ENCODE measurements at regions not wholly inside any gene's neighbourhood (a gene's known extent, or its start where the extent isn't known, plus 50 kb on each side); places are given as distances from the start of the nearest gene placed in this dataset.
"Not testable (repeated sequence)": the region's sequence is repeated elsewhere in the genome, so short reads cannot be mapped to it uniquely, and the experiment has no call there.

DNA sequence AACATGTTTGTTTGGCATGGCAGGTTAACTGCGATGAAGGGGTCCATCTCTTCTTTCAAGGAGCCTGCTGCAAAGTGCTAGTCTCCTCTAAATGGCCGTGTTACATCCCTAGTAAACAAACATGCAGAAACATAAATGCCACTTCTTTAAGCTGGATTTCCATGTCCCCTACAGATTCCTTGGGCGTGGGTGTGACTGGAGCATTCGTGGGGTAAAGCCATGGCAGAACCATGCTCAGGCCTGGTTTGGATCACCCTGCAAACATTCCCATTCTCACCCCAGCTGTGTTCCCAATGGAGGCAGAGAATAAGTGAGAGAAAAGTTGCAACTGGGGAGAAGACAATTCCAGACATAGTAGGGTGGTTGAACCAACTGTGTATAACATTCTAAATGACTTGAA, 208.0 kb upstream of the FAM240B start:
- H3K36me3 ChIP-seq (ENCODE audit: control insufficient read depth in 1 of 2, insufficient read depth in 2 of 2, low read length in 2 of 2); H3K23ac ChIP-seq (ENCODE audit: low read length); H3K4me3 ChIP-seq (ENCODE audit: low read depth, low read length); H3K4me1 ChIP-seq (ENCODE audit: control insufficient read depth in 1 of 2, insufficient read depth in 2 of 2, low read length in 2 of 2); H4K91ac ChIP-seq (ENCODE audit: low read depth, low read length); H2BK120ac ChIP-seq (ENCODE audit: insufficient read depth, low read length, poor library complexity); H2AK5ac ChIP-seq (ENCODE audit: low read length); H3K79me1 ChIP-seq (ENCODE audit: low read length); H2BK5ac ChIP-seq (ENCODE audit: low read depth, low read length, poor library complexity); H4K12ac ChIP-seq (ENCODE audit: low read depth, low read length); H3K18ac ChIP-seq (ENCODE audit: low read length); H3K4ac ChIP-seq (ENCODE audit: low read depth, low read length); H2AFZ ChIP-seq (ENCODE audit: insufficient read depth, low read length, poor library complexity); H3K27me3 ChIP-seq (ENCODE audit: insufficient read depth, low read length); H3K79me2 ChIP-seq (ENCODE audit: control insufficient read depth, insufficient read depth, low read length, poor library complexity); H3K9ac ChIP-seq (ENCODE audit: low read length); H4K8ac ChIP-seq (ENCODE audit: low read depth, low read length); H3K14ac ChIP-seq (ENCODE audit: low read length); H3K27ac ChIP-seq (ENCODE audit: low read depth, low read length); H3K4me2 ChIP-seq (ENCODE audit: low read length); H2BK12ac ChIP-seq (ENCODE audit: low read length); DNase-seq; H3K9me3 ChIP-seq (ENCODE audit: insufficient read depth, low read depth, low read length): not testable (repeated sequence)
- WGBS (ENCODE audit: extremely low coverage, insufficient coverage, insufficient read length): no CpG with 5 or more reads among the region's 4 CpGs

DNA sequence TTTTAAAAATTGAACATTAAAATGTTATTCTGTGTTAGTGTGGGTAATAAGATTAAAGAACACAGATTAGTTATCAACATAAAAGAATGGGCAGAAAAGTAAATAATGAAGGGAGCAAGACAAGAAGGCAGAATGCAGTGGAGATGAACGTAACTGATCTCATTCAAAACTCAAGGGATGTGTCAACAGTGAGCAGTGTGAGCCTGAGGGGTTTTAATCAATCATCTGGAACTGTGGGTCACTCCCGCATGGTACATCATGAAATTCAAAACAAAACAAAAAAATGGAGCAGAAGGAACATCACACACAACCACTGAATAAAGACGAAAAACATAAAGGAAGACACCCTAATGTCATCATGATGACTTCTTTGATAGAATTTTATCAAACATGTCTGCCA, 206.6 kb upstream of the FAM240B start:
- not testable (repeated sequence) for H3K4me3 ChIP-seq (ENCODE audit: low read depth, low read length); H3K4me1 ChIP-seq (ENCODE audit: control insufficient read depth in 1 of 2, insufficient read depth in 2 of 2, low read length in 2 of 2); H4K91ac ChIP-seq (ENCODE audit: low read depth, low read length); H3K14ac ChIP-seq (ENCODE audit: low read length); H3K79me2 ChIP-seq (ENCODE audit: control insufficient read depth, insufficient read depth, low read length, poor library complexity); H3K27ac ChIP-seq (ENCODE audit: low read depth, low read length); DNase-seq; H3K9me3 ChIP-seq (ENCODE audit: insufficient read depth, low read depth, low read length); H3K18ac ChIP-seq (ENCODE audit: low read length); H3K79me1 ChIP-seq (ENCODE audit: low read length); H4K12ac ChIP-seq (ENCODE audit: low read depth, low read length); H2AFZ ChIP-seq (ENCODE audit: insufficient read depth, low read length, poor library complexity); H3K23ac ChIP-seq (ENCODE audit: low read length); H2BK120ac ChIP-seq (ENCODE audit: insufficient read depth, low read length, poor library complexity); H3K36me3 ChIP-seq (ENCODE audit: control insufficient read depth in 1 of 2, insufficient read depth in 2 of 2, low read length in 2 of 2); H2BK5ac ChIP-seq (ENCODE audit: low read depth, low read length, poor library complexity); H3K4ac ChIP-seq (ENCODE audit: low read depth, low read length); H4K8ac ChIP-seq (ENCODE audit: low read depth, low read length); H3K9ac ChIP-seq (ENCODE audit: low read length); H2AK5ac ChIP-seq (ENCODE audit: low read length); H3K4me2 ChIP-seq (ENCODE audit: low read length); H3K27me3 ChIP-seq (ENCODE audit: insufficient read depth, low read length); H2BK12ac ChIP-seq (ENCODE audit: low read length)
- WGBS (ENCODE audit: extremely low coverage, insufficient coverage, insufficient read length): no CpG with 5 or more reads among the region's 3 CpGs

DNA sequence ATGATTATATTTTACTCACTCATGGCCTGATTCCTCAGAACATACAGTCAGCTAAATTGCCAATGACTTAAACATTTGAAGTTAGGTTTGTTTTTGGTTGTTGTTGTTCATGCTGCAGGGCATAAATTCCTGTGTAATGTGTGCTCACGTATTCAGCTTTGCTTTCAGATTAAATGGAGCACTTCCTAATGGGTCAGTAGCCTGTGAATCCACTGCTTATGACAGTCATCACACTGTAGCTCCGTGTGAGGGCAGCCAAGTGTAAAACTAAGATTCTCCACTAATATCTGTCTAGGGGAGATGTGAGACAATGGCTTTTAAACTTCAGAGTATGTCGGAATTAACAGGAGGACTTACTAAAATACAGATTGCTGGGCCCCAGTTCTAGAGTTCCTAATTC, 201.3 kb upstream of the FAM240B start:
- H3K14ac ChIP-seq (ENCODE audit: low read length); H4K12ac ChIP-seq (ENCODE audit: low read depth, low read length); H3K4me1 ChIP-seq (ENCODE audit: control insufficient read depth in 1 of 2, insufficient read depth in 2 of 2, low read length in 2 of 2); H3K4me3 ChIP-seq (ENCODE audit: low read depth, low read length); H3K79me2 ChIP-seq (ENCODE audit: control insufficient read depth, insufficient read depth, low read length, poor library complexity); H3K9me3 ChIP-seq (ENCODE audit: insufficient read depth, low read depth, low read length); H3K23ac ChIP-seq (ENCODE audit: low read length); H2BK5ac ChIP-seq (ENCODE audit: low read depth, low read length, poor library complexity); H4K8ac ChIP-seq (ENCODE audit: low read depth, low read length); H3K79me1 ChIP-seq (ENCODE audit: low read length); DNase-seq; H4K91ac ChIP-seq (ENCODE audit: low read depth, low read length); H3K9ac ChIP-seq (ENCODE audit: low read length); H2AFZ ChIP-seq (ENCODE audit: insufficient read depth, low read length, poor library complexity); H2BK12ac ChIP-seq (ENCODE audit: low read length); H3K4ac ChIP-seq (ENCODE audit: low read depth, low read length); H3K4me2 ChIP-seq (ENCODE audit: low read length); H3K27ac ChIP-seq (ENCODE audit: low read depth, low read length); H3K27me3 ChIP-seq (ENCODE audit: insufficient read depth, low read length); H3K36me3 ChIP-seq (ENCODE audit: control insufficient read depth in 1 of 2, insufficient read depth in 2 of 2, low read length in 2 of 2); H2AK5ac ChIP-seq (ENCODE audit: low read length); H2BK120ac ChIP-seq (ENCODE audit: insufficient read depth, low read length, poor library complexity); H3K18ac ChIP-seq (ENCODE audit: low read length): not testable (repeated sequence)
- WGBS (ENCODE audit: extremely low coverage, insufficient coverage, insufficient read length): no CpG with 5 or more reads among the region's 3 CpGs

DNA sequence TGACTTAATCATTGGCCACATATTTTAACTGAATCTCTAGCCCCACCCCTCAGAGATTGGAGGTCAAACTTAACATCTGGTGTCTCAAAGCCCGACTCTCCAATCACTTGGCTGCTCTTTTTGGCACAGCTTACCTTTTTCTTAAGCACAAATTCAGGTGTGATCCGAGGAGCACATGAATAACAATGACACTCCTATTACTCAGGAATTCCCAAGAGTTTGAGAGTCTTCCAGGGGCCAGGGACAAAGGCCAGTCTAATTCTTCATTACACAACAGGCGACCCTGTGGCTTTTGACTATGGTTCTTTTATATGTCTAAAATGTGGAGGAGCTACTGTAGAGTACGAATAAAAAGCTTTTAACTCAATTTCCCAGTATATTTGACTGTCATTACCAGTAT, 190.7 kb upstream of the FAM240B start:
- H3K79me2 ChIP-seq (ENCODE audit: control insufficient read depth, insufficient read depth, low read length, poor library complexity); H3K9ac ChIP-seq (ENCODE audit: low read length); DNase-seq; H3K23ac ChIP-seq (ENCODE audit: low read length); H3K9me3 ChIP-seq (ENCODE audit: insufficient read depth, low read depth, low read length); H3K4me3 ChIP-seq (ENCODE audit: low read depth, low read length); H4K12ac ChIP-seq (ENCODE audit: low read depth, low read length); H3K4me2 ChIP-seq (ENCODE audit: low read length); H2BK120ac ChIP-seq (ENCODE audit: insufficient read depth, low read length, poor library complexity); H3K79me1 ChIP-seq (ENCODE audit: low read length); H2AFZ ChIP-seq (ENCODE audit: insufficient read depth, low read length, poor library complexity); H3K18ac ChIP-seq (ENCODE audit: low read length); H3K4ac ChIP-seq (ENCODE audit: low read depth, low read length); H2AK5ac ChIP-seq (ENCODE audit: low read length); H3K27ac ChIP-seq (ENCODE audit: low read depth, low read length); H4K91ac ChIP-seq (ENCODE audit: low read depth, low read length); H3K14ac ChIP-seq (ENCODE audit: low read length); H2BK12ac ChIP-seq (ENCODE audit: low read length); H3K4me1 ChIP-seq (ENCODE audit: control insufficient read depth in 1 of 2, insufficient read depth in 2 of 2, low read length in 2 of 2); H3K27me3 ChIP-seq (ENCODE audit: insufficient read depth, low read length); H4K8ac ChIP-seq (ENCODE audit: low read depth, low read length); H2BK5ac ChIP-seq (ENCODE audit: low read depth, low read length, poor library complexity); H3K36me3 ChIP-seq (ENCODE audit: control insufficient read depth in 1 of 2, insufficient read depth in 2 of 2, low read length in 2 of 2): not testable (repeated sequence)
- WGBS (ENCODE audit: extremely low coverage, insufficient coverage, insufficient read length): no CpG with 5 or more reads among the region's 4 CpGs

DNA sequence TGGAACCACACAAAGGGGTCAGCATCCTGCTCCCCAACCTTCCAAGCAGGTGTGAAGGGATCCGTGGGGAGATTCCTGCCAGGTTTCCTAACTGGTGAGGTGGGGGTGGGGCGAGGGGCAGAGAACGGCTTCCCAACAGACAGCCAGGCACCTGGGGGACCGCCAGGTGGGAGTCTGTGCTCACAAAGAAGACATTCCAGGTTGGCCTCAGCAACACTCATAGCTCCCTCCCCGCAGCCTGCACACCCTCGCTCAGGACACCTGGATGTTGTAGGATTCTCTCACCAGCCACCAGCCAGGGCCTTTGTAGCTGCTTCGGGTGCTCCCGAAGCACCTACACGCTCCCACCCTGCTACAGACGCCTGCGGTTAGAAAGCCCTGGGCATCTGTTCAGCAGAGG, 184.8 kb upstream of the FAM240B start:
- H3K36me3 ChIP-seq (ENCODE audit: control insufficient read depth in 1 of 2, insufficient read depth in 2 of 2, low read length in 2 of 2); H2BK120ac ChIP-seq (ENCODE audit: insufficient read depth, low read length, poor library complexity); H3K9ac ChIP-seq (ENCODE audit: low read length); DNase-seq; H2BK5ac ChIP-seq (ENCODE audit: low read depth, low read length, poor library complexity); H3K9me3 ChIP-seq (ENCODE audit: insufficient read depth, low read depth, low read length); H3K27me3 ChIP-seq (ENCODE audit: insufficient read depth, low read length); H3K4me3 ChIP-seq (ENCODE audit: low read depth, low read length); H3K79me2 ChIP-seq (ENCODE audit: control insufficient read depth, insufficient read depth, low read length, poor library complexity); H2AFZ ChIP-seq (ENCODE audit: insufficient read depth, low read length, poor library complexity); H3K4me1 ChIP-seq (ENCODE audit: control insufficient read depth in 1 of 2, insufficient read depth in 2 of 2, low read length in 2 of 2); H3K18ac ChIP-seq (ENCODE audit: low read length); H4K91ac ChIP-seq (ENCODE audit: low read depth, low read length); H2BK12ac ChIP-seq (ENCODE audit: low read length); H4K12ac ChIP-seq (ENCODE audit: low read depth, low read length); H3K14ac ChIP-seq (ENCODE audit: low read length); H2AK5ac ChIP-seq (ENCODE audit: low read length); H3K4ac ChIP-seq (ENCODE audit: low read depth, low read length); H3K23ac ChIP-seq (ENCODE audit: low read length); H3K4me2 ChIP-seq (ENCODE audit: low read length); H4K8ac ChIP-seq (ENCODE audit: low read depth, low read length); H3K27ac ChIP-seq (ENCODE audit: low read depth, low read length); H3K79me1 ChIP-seq (ENCODE audit: low read length): not testable (repeated sequence)
- WGBS (ENCODE audit: extremely low coverage, insufficient coverage, insufficient read length): no CpG with 5 or more reads among the region's 11 CpGs
